Upper lobe of left lung (tissue), 6 donors: ENCODE measurements at regions not wholly inside any gene's neighbourhood (a gene's known extent, or its start where the extent isn't known, plus 50 kb on each side); places are given as distances from the start of the nearest gene placed in this dataset.

ENCODE experiments used
- ATAC-seq, 2 donors: fragments of 200-7000 bp; cut with Tn5 transposase; one replicate each; pipeline ENCODE4 v1.9.1; 2022; ENCODE audit warnings: mild to moderate bottlenecking in 2 of 2, moderate library complexity in 2 of 2; ENCODE audit not compliant: low FRiP score in 2 of 2
- DNase-seq, 2 donors: peaks; one replicate each; pipeline ENCODE4 v3.0.0-alpha.2; 2019 to 2020
- H3K27ac ChIP-seq, 4 donors: fragments of 200-600 bp; sonication (generic); one replicate each; pipeline ENCODE4 v1.5.1; 2016 to 2019
- H3K27me3 ChIP-seq, 4 donors: fragments of 200-600 bp; sonication (generic); one replicate each; pipeline ENCODE4 v1.5.1; 2017 to 2019
- H3K36me3 ChIP-seq, 4 donors: fragments of 200-600 bp; sonication (generic); one replicate each; pipeline ENCODE4 v1.5.1; 2016 to 2019
- H3K4me1 ChIP-seq, 4 donors: fragments of 200-600 bp; sonication (generic); one replicate each; pipeline ENCODE4 v1.5.1; 2018 to 2019
- H3K4me3 ChIP-seq, 4 donors: fragments of 200-600 bp; sonication (generic); one replicate each; pipeline ENCODE4 v1.5.1; 2017 to 2019; ENCODE audit warnings: mild to moderate bottlenecking in 2 of 4, moderate library complexity in 1 of 4
- H3K9me3 ChIP-seq, 4 donors: fragments of 200-600 bp; sonication (generic); one replicate each; pipeline ENCODE4 v1.5.1; 2018 to 2019
- EP300 ChIP-seq, 4 donors: sonication (generic); formaldehyde crosslinking; IDR thresholded peaks; one replicate each; pipeline ENCODE4 v1.5.1; 2017; ENCODE audit warnings: antibody characterized with exemption in 4 of 4, control low read depth in 2 of 4
- POLR2A ChIP-seq, 4 donors: fragments of 450-650 bp; IDR thresholded peaks; one replicate each; pipeline ENCODE4 v1.5.1; 2016 to 2017; ENCODE audit warnings: antibody characterized with exemption in 4 of 4, mild to moderate bottlenecking in 2 of 4
- POLR2AphosphoS5 ChIP-seq, 2 donors: sonication (generic); formaldehyde crosslinking; IDR thresholded peaks; one replicate each; pipeline ENCODE4 v1.5.1; 2017; ENCODE audit warnings: antibody characterized with exemption in 2 of 2
- WGBS, 2 donors: methylation state at CpG; one replicate each; pipeline ENCODE4 v1.1.5; 2017 to 2018; 5-methylcytosine and 5-hydroxymethylcytosine counted together
- TF ChIP-seq, protein P1 (sequence below), 6 experiments: fragments of 450-650 bp in 4 of 6; fragments of 200-600 bp in 2 of 6; sonication (generic) in 2 of 6; IDR thresholded peaks; one replicate each; pipeline ENCODE4 v1.5.1; 2016 to 2019; ENCODE audit warnings: antibody characterized with exemption in 6 of 6
- donor health status: DM: no; HTN: no; CAD: no; lungs with moderate emphysema.
- donor health status: DM: no; HTN: yes; CAD: no; lungs with severe emphysema.

DNA sequence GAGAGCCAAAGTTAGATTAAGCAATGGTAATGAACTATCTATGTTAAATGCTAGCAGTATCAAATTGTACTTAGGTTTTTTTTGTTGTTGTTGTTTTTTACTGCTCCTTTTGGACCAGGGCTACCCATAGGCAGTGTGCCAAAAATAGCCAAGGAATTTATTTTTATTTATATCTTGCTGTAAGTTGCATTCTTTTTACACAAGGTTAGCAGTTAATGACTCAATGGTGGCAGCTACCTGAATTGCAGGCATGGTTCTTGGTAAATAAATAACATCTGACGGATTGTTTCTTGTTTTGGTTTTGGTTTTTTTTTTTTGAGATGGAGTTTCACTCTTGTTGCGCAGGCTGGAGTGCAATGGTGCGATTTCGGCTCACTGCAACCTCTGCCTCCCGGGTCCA, 194.8 kb upstream of the TSC22D1 start:
- H3K27ac ChIP-seq = no peak overlapping the region
- no peak overlapping the region for H3K4me3 ChIP-seq
- H3K9me3 ChIP-seq = no peaks in the 10 kb centered on the region
- H3K4me1 ChIP-seq = peaks cover 0 to 2% (median 0%) of the 10 kb centered on the region in 4 donors
- ATAC-seq (no peak), DNase-seq (no peak)
- WGBS, 2 donors = 90 to 96% methylated on average over 5 of the region's 5 CpGs
- no peaks in the 10 kb centered on the region for H3K36me3 ChIP-seq
- TF ChIP-seq POLR2AphosphoS5 (IDR thresholded peaks at IDR 0.05) = no peak
- TF ChIP-seq EP300 (IDR thresholded peaks at IDR 0.05) = no peak
- TF ChIP-seq, protein P1, sequence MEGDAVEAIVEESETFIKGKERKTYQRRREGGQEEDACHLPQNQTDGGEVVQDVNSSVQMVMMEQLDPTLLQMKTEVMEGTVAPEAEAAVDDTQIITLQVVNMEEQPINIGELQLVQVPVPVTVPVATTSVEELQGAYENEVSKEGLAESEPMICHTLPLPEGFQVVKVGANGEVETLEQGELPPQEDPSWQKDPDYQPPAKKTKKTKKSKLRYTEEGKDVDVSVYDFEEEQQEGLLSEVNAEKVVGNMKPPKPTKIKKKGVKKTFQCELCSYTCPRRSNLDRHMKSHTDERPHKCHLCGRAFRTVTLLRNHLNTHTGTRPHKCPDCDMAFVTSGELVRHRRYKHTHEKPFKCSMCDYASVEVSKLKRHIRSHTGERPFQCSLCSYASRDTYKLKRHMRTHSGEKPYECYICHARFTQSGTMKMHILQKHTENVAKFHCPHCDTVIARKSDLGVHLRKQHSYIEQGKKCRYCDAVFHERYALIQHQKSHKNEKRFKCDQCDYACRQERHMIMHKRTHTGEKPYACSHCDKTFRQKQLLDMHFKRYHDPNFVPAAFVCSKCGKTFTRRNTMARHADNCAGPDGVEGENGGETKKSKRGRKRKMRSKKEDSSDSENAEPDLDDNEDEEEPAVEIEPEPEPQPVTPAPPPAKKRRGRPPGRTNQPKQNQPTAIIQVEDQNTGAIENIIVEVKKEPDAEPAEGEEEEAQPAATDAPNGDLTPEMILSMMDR (IDR thresholded peaks at IDR 0.05) = no peak
- TF ChIP-seq POLR2A (IDR thresholded peaks at IDR 0.05) = no peak
- no peaks in the 10 kb centered on the region for H3K27me3 ChIP-seq

DNA sequence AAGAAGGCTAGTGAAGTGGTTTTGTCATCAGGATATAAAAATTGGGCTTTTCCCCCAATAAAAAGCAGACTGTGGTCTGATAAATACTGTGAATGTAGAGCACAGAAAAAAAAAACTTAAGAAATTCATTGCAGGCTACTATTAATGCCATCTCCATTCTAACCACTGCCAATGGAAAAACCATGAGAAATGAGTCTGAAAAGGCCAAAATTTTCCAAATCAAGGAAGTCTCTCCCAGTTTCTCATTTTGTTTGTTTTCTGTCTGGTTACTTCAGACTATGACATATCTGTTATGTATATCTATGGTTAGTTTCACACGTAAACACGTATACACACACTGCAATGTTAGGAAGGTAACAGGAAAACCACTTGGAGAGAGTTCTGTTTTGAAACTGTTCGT, 193.6 kb upstream of the TSC22D1 start:
- Histone ChIP-seq H3K36me3 (no peaks in the 10 kb centered on the region), H3K9me3 (no peaks in the 10 kb centered on the region), H3K4me3 (no peak overlapping the region), H3K27ac (no peak overlapping the region), H3K27me3 (no peaks in the 10 kb centered on the region), H3K4me1 (peaks cover 0 to 2% (median 0%) of the 10 kb centered on the region in 4 donors)
- 44 to 57% methylated on average over 3 of the region's 3 CpGs for WGBS, 2 donors
- DNase-seq (no peak), ATAC-seq (no peak)
- TF ChIP-seq, protein P1 (IDR thresholded peaks at IDR 0.05) = no peak
- TF ChIP-seq POLR2A (IDR thresholded peaks at IDR 0.05) (no peak), EP300 (IDR thresholded peaks at IDR 0.05) (no peak), POLR2AphosphoS5 (IDR thresholded peaks at IDR 0.05) (no peak)

DNA sequence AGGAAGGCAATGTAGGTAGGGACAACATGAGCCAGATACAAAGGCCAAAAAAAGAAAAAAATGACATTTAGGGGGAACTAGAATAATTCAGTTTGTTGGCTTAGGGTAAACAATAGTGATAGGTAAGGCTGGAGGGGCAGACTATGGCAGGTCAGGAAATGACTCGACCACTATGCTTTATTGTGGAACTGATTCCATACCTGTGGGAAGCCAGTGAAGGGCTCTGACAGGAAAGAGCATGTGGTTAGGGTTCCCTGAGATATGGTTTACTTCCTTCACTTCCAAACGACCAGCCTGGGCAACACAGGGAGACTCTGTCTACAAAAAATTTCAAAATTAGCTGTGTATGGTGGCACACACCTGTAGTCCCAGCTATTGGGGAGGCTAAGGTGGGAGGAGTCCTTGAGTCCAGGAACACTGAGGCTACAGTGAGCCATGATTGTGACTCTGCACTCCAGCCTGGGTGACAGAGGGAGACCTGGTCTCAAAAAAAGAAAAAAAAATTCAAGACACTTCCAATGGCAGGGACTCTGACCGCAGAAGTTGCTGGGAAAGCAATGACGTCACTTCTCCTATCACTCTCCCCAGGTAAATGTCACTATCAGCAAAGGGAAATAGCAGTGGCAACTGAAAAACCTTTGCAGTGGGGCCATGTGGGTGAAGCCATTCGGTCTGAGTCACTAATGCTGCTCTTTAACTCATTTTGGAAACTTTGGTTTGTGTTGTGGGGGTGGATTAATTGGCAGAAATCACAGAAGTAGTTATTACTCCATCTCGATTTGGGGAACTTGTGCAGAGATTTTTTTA, 192.8 kb upstream of the TSC22D1 start:
- TF ChIP-seq EP300 (IDR thresholded peaks at IDR 0.05) = no peak
- TF ChIP-seq, protein P1 (IDR thresholded peaks at IDR 0.05) = no peak
- no peak for TF ChIP-seq POLR2AphosphoS5 (IDR thresholded peaks at IDR 0.05)
- no peak for TF ChIP-seq POLR2A (IDR thresholded peaks at IDR 0.05)
- no peak for DNase-seq

DNA sequence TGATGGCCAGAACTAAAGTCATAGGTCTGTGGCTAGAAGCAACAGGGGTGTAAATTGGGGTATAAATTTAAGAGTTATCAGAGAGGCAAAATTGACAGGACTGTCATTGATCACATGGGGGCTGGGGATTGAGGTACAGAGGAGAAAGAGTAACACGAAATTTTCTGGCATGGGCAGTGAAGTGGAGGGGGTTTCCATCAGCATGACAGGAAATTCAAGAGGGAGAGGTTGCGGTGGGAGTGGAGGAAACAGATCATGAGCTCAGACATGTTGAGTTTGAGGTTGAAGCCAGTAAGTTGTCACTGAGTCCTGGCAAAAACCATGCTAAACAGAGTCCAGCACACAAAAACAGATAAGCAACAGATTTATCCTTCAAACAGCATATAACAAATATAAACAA, 192.1 kb upstream of the TSC22D1 start:
- Histone ChIP-seq H3K27ac (no peak overlapping the region), H3K9me3 (no peaks in the 10 kb centered on the region), H3K36me3 (no peaks in the 10 kb centered on the region), H3K4me1 (peaks cover 0 to 2% (median 0%) of the 10 kb centered on the region in 4 donors), H3K27me3 (no peaks in the 10 kb centered on the region), H3K4me3 (no peak overlapping the region)
- WGBS, 2 donors = 20 to 25% methylated on average over 2 of the region's 2 CpGs
- TF ChIP-seq, protein P1 (IDR thresholded peaks at IDR 0.05) = no peak
- TF ChIP-seq EP300 (IDR thresholded peaks at IDR 0.05) (no peak), POLR2A (IDR thresholded peaks at IDR 0.05) (no peak), POLR2AphosphoS5 (IDR thresholded peaks at IDR 0.05) (no peak)
- DNase-seq (no peak), ATAC-seq (no peak)

More for the DNA sequence above, 192.8 kb upstream of the TSC22D1 start:
- no peak overlapping the region for H3K4me3 ChIP-seq
- 51 to 53% methylated on average over 6 of the region's 6 CpGs for WGBS, 2 donors
- peaks cover 0 to 2% (median 0%) of the 10 kb centered on the region in 4 donors for H3K4me1 ChIP-seq
- no peaks in the 10 kb centered on the region for H3K27me3 ChIP-seq
- ATAC-seq = peak in 1 of 2 donors; percentile 39
- H3K27ac ChIP-seq = no peak overlapping the region
- no peaks in the 10 kb centered on the region for H3K9me3 ChIP-seq
- H3K36me3 ChIP-seq = no peaks in the 10 kb centered on the region
